ENCODE measurements at regions not wholly inside any gene's neighbourhood (a gene's known extent, or its start where the extent isn't known, plus 50 kb on each side); places are given as distances from the start of the nearest gene placed in this dataset.

DNA sequence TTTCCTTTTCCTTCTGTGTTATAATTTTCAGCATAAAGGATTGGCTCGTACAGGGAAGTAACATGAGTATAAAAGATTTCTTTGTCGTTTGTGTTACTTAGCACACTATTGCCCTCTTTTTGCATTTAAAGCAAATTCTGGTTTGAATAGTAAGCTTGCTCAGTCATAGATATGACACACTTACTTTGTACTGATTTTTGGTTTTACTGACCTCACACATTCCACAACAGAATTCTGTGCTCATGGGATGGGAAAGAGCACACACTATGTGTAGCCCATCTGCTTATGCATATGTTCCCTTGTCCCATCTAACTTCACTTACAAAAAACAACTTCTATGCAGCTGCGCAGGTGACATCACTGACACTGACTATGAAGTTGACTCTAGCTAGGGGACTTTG is 111.9 kb upstream of the MTAP start:
- Histone ChIP-seq H3K9me3 (no peaks in the 10 kb centered on the region), H3K27ac (no peak overlapping the region), H3K36me3 (no peaks in the 10 kb centered on the region), H3K27me3 (replicated peaks; ENCODE audit: insufficient read depth) (no peaks in the 10 kb centered on the region), H3K4me3 (no peak overlapping the region), H3K4me1 (ENCODE audit: control insufficient read depth in 1 of 2, low read depth in 2 of 2) (no peaks in the 10 kb centered on the region)
- ATAC-seq (ENCODE audit: insufficient number of reproducible peaks, low FRiP score, low read depth) (no peak), DNase-seq (ENCODE audit: low spot score) (no peak)
- TF ChIP-seq, protein P1, sequence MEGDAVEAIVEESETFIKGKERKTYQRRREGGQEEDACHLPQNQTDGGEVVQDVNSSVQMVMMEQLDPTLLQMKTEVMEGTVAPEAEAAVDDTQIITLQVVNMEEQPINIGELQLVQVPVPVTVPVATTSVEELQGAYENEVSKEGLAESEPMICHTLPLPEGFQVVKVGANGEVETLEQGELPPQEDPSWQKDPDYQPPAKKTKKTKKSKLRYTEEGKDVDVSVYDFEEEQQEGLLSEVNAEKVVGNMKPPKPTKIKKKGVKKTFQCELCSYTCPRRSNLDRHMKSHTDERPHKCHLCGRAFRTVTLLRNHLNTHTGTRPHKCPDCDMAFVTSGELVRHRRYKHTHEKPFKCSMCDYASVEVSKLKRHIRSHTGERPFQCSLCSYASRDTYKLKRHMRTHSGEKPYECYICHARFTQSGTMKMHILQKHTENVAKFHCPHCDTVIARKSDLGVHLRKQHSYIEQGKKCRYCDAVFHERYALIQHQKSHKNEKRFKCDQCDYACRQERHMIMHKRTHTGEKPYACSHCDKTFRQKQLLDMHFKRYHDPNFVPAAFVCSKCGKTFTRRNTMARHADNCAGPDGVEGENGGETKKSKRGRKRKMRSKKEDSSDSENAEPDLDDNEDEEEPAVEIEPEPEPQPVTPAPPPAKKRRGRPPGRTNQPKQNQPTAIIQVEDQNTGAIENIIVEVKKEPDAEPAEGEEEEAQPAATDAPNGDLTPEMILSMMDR (IDR thresholded peaks at IDR 0.05), result no peak

DNA sequence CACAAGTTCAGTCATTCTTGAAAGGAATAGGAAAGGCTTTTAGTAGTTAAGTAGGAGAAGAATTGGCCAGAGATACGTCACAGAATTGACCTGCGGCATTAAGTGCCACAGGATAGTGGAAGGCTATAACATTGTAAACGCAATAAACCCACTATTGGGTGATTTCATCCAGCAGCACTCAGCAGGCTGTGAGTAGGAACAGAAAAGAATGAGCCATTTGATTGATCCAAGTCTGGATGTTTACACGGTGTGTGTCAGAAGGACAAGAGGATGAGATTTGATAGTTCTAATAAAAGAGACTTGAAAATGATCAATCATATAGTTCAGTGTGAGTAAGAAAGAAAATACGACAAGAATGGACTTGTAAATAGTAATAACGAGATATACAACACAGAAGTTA is 110.0 kb upstream of the MTAP start:
- no peak for DNase-seq (ENCODE audit: low spot score)
- Histone ChIP-seq H3K27ac (no peak overlapping the region), H3K36me3 (no peaks in the 10 kb centered on the region), H3K27me3 (replicated peaks; ENCODE audit: insufficient read depth) (no peaks in the 10 kb centered on the region), H3K4me3 (no peak overlapping the region), H3K4me1 (ENCODE audit: control insufficient read depth in 1 of 2, low read depth in 2 of 2) (no peaks in the 10 kb centered on the region), H3K9me3 (no peaks in the 10 kb centered on the region)
- TF ChIP-seq, protein P1 (IDR thresholded peaks at IDR 0.05), result no peak
- no peak for ATAC-seq (ENCODE audit: insufficient number of reproducible peaks, low FRiP score, low read depth)

DNA sequence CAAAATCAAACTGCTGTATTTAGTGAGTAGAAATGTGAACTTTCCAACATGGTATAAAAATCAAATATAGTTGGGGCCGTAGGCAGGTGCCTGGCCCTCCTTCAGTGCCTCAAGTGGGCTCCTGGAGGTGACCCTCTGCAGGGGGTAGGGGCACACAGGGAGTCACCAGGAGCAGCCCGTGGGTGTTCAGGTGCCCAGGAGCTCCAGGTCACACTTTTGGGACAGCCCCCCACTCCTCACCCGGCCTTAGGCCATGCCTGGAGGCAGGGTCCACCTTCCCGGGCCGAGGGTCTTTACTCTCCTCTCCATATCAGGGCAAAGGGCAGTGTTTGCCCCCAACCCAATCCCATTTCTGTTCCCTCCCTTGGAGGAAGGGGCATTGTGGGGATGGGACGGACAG is 108.0 kb upstream of the MTAP start:
- TF ChIP-seq, protein P1 (IDR thresholded peaks at IDR 0.05), result no peak
- no peaks in the 10 kb centered on the region for H3K36me3 ChIP-seq
- DNase-seq (ENCODE audit: low spot score) (no peak), ATAC-seq (ENCODE audit: insufficient number of reproducible peaks, low FRiP score, low read depth) (no peak)
- H3K9me3 ChIP-seq, result no peaks in the 10 kb centered on the region
- no peak overlapping the region for H3K27ac ChIP-seq
- H3K4me3 ChIP-seq, result no peak overlapping the region
- H3K27me3 ChIP-seq (replicated peaks; ENCODE audit: insufficient read depth), result no peaks in the 10 kb centered on the region
- H3K4me1 ChIP-seq (ENCODE audit: control insufficient read depth in 1 of 2, low read depth in 2 of 2), result no peaks in the 10 kb centered on the region

DNA sequence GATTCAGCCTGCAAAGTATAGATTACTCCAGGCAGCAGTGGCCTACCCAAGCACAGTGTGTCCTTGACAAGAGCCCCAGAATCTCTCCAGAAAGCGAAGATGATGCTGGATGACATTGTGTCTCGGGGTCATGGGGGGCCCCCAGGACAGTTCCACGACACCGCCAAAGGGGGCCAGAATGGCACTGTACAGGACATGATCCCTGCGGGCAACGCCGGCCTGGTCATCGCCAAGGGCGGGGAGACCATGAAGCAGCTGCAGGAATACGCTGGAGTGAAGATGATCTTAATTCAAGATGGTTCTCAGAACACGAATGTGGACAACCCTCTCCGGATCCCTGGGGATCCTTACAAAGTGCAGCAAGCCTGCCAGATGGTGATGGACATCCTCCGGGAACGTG is 107.0 kb upstream of the MTAP start:
- no peak for ATAC-seq (ENCODE audit: insufficient number of reproducible peaks, low FRiP score, low read depth)
- Histone ChIP-seq H3K4me3 (no peak overlapping the region), H3K27ac (no peak overlapping the region), H3K27me3 (replicated peaks; ENCODE audit: insufficient read depth) (no peaks in the 10 kb centered on the region), H3K36me3 (no peaks in the 10 kb centered on the region), H3K4me1 (ENCODE audit: control insufficient read depth in 1 of 2, low read depth in 2 of 2) (no peaks in the 10 kb centered on the region), H3K9me3 (no peaks in the 10 kb centered on the region)
- DNase-seq (ENCODE audit: low spot score), result no peak
- TF ChIP-seq, protein P1 (IDR thresholded peaks at IDR 0.05), result no peak

DNA sequence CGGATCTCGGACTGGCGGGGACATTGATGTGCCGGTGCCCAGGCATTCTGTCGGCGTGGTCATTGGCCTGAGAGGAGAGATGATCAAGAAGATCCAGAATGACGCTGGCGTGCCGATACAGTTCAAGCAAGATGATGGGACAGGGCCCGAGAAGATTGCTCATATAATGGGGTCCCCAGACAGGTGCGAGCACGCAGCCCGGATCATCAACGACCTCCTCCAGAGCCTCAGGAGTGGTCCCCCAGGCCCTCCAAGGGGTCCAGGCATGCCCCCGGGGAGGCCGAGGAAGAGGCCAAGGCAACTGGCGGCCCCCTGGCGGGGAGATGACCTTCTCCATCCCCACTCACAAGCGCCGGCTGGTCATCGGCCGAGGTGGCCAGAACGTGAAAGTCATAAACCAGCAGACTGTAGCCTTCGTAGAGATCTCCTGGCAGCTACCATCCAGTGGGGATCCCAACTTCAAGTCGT is 106.5 kb upstream of the MTAP start:
- H3K27me3 ChIP-seq (replicated peaks; ENCODE audit: insufficient read depth), result no peaks in the 10 kb centered on the region
- ATAC-seq (ENCODE audit: insufficient number of reproducible peaks, low FRiP score, low read depth) (no peak), DNase-seq (ENCODE audit: low spot score) (no peak)
- no peaks in the 10 kb centered on the region for H3K9me3 ChIP-seq
- TF ChIP-seq, protein P1 (IDR thresholded peaks at IDR 0.05), result no peak
- no peaks in the 10 kb centered on the region for H3K4me1 ChIP-seq (ENCODE audit: control insufficient read depth in 1 of 2, low read depth in 2 of 2)
- H3K4me3 ChIP-seq, result no peak overlapping the region
- no peaks in the 10 kb centered on the region for H3K36me3 ChIP-seq
- H3K27ac ChIP-seq, result no peak overlapping the region
